Stimulated activated naive B cell treated with anti-CD40 and anti-IgM and Interleukin-4, amounts not matched to agents 10 μg/mL and 1 μg/mL and 100 μg/mL, for 72 hours (primary cell): ENCODE measurements at regions not wholly inside any gene's neighbourhood (a gene's known extent, or its start where the extent isn't known, plus 50 kb on each side); places are given as distances from the start of the nearest gene placed in this dataset.
A peak's percentile ranks its signal among the peaks of the same experiment; 100 is the strongest.
"Not testable (repeated sequence)": the region's sequence is repeated elsewhere in the genome, so short reads cannot be mapped to it uniquely, and the experiment has no call there.

Experiments used
- ATAC-seq, 2 donors: fragments of 150-1000 bp; cut with Tn5 transposase; replicated peaks; 2 replicates each; pipeline ENCODE4 v1.10.0; 2021; ENCODE audit warnings: moderate library complexity in 1 of 2
- DNase-seq: peaks from one replicate; pipeline ENCODE4 v3.0.0; 2021
- H3K27ac Mint-ChIP-seq: one replicate; pipeline ENCODE4 v1.8.0; 2022; ENCODE audit warnings: mild to moderate bottlenecking, mixed read lengths
- H3K27me3 Mint-ChIP-seq, 2 donors: one replicate each; pipeline ENCODE4 v1.8.0; 2022; ENCODE audit warnings: mixed read lengths in 2 of 2
- H3K36me3 Mint-ChIP-seq, 2 donors: one replicate each; pipeline ENCODE4 v1.8.0; 2022; ENCODE audit warnings: mixed read lengths in 2 of 2, mild to moderate bottlenecking in 1 of 2
- H3K4me1 Mint-ChIP-seq, 2 donors: one replicate each; pipeline ENCODE4 v1.8.0; 2022; ENCODE audit warnings: mixed read lengths in 2 of 2, mild to moderate bottlenecking in 1 of 2
- H3K4me3 Mint-ChIP-seq, 2 donors: one replicate each; pipeline ENCODE4 v1.8.0; 2022; ENCODE audit warnings: mild to moderate bottlenecking in 2 of 2, mixed read lengths in 2 of 2, moderate library complexity in 1 of 2
- H3K9me3 Mint-ChIP-seq, 2 donors: one replicate each; pipeline ENCODE4 v1.8.0; 2022; ENCODE audit warnings: mixed read lengths in 2 of 2, mild to moderate bottlenecking in 1 of 2

DNA sequence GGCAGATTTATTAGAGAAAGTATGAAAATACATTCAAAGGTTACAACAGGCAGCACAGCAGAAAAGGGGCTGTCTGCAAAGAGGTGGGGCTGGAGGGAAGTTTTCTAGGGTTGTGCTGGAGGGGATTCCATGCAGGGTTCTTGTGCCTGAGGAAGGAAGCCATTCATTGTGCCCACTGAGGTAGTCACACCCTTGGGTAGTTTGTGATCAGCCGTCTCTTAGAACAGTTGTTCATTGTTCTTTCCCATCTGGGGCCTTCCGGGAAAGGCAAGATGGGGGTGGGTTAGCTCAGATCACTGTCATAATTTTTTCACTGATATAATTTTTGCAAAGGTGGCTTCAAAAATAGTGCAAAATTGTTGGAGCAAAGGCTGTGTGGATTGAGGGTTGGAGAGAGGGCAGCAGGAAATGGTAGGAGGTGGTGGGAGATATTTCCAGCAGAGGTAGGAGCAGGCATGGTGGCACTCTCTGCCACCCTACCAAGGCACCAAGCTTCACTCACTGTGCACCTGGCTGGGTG is 80.5 kb upstream of the GPR6 start:
- Mint-ChIP-seq H3K4me1 (peaks cover 29 to 46% of the 10 kb centered on the region in 2 donors), H3K36me3 (peaks cover 14 to 21% of the 10 kb centered on the region in 2 donors), H3K4me3 (no peak overlapping the region), H3K27me3 (no peaks in the 10 kb centered on the region), H3K9me3 (peaks cover 5 to 15% of the 10 kb centered on the region in 2 donors), H3K27ac (peak overlapping the region; percentile 32)
- DNase-seq, result no peak
- no peak for ATAC-seq

DNA sequence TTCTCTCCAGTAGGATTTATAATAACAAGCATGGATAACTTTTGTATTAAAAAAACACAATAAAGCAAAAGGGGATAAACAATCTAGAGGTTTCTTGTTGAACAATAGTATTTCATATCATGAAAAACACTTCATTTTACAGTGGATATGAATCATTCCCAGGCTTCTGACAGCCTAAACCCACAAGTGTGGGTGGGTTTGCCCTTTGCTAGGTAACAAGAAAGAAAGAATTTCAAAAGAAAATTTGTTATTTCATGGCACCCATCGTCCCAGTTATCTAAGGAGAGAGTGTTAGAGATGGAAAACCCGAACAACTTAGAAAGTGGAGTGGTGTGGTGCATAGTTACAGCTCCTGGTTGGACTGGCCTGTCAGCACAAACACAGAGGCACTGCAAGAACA is 76.1 kb upstream of the GPR6 start:
- Mint-ChIP-seq H3K4me3 (no peak overlapping the region), H3K4me1 (peaks cover 7 to 9% of the 10 kb centered on the region in 2 donors), H3K27me3 (peaks cover 0 to 8% of the 10 kb centered on the region in 2 donors), H3K9me3 (no peaks in the 10 kb centered on the region), H3K36me3 (no peaks in the 10 kb centered on the region), H3K27ac (no peak overlapping the region)
- DNase-seq, result no peak
- no peak for ATAC-seq

DNA sequence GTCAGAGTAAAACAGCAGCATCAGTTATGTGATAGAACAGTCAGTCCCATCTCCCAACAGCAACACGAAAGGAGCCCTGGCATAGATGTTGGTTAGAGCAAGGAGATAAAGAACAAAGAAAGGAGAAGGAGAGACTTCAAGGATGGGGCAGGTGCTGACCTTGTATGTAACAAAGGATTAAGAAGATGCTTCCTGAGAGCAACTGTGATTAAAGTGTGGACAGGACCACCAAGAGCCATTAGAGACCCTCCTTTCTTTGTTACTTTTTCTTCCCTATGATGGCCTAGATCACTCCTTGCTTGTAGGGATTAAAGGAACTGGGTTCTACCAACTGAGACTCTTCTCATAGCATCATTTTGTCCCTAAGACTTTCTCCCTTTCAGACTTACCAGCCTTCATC is 75.2 kb upstream of the GPR6 start:
- no peak overlapping the region for H3K27ac Mint-ChIP-seq
- H3K9me3 Mint-ChIP-seq, result no peaks in the 10 kb centered on the region
- no peaks in the 10 kb centered on the region for H3K36me3 Mint-ChIP-seq
- H3K4me1 Mint-ChIP-seq, result peaks cover under 1 to 1% of the 10 kb centered on the region in 2 donors
- ATAC-seq, result no peak
- H3K4me3 Mint-ChIP-seq, result no peak overlapping the region
- DNase-seq, result no peak
- H3K27me3 Mint-ChIP-seq, result peaks cover 0 to 8% of the 10 kb centered on the region in 2 donors

DNA sequence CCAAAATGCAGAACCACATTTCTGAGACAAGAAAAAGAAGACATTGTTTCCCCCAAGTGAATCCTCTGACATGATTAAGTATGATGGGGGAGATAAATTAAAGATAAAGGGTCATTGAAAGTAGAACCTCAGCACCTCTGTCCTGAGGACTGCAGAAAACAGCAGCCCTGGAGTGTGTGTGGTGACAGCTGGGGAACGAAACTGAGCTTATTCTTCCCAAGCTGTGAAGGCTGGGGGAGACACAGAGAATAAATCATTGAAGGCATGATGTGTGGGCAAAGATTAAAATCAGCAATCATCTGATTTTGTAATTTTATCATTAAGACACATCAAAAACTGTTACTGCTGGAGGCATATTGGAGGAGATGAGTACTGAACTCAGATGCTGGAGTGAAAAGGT is 67.5 kb upstream of the GPR6 start:
- no peak overlapping the region for H3K4me3 Mint-ChIP-seq
- peaks cover 0 to 3% of the 10 kb centered on the region in 2 donors for H3K4me1 Mint-ChIP-seq
- ATAC-seq, result no peak

DNA sequence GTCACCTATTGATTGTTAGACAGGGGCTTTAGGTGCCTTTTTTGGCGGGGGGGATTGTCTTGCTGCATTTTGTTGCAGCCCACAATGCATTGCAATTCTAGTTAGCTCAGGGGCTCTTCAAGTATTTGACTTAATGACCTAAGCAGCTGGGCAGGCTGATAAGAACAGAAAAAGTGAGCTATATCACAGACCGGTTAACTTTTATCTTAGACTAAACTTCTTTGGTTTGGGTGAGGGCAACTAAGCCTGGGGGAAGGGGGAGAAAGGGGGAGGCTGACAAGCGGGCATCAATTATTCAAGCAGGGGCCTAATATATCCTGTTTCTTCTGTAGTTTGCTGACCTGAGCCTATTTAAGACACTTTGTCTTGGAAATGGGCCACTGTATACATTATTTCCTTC is 66.0 kb upstream of the GPR6 start:
- H3K4me3 Mint-ChIP-seq, result no peak overlapping the region
- peaks cover 0 to 3% of the 10 kb centered on the region in 2 donors for H3K9me3 Mint-ChIP-seq
- H3K27me3 Mint-ChIP-seq, result peaks cover 0 to 3% of the 10 kb centered on the region in 2 donors
- peaks cover 2 to 8% of the 10 kb centered on the region in 2 donors for H3K4me1 Mint-ChIP-seq
- DNase-seq (no peak), ATAC-seq (no peak)
- H3K36me3 Mint-ChIP-seq, result no peaks in the 10 kb centered on the region
- H3K27ac Mint-ChIP-seq, result no peak overlapping the region

More for the DNA sequence above, 67.5 kb upstream of the GPR6 start:
- Mint-ChIP-seq H3K36me3 (no peaks in the 10 kb centered on the region), H3K9me3 (peaks cover 0 to 1% of the 10 kb centered on the region in 2 donors), H3K27me3 (peaks cover 0 to 7% of the 10 kb centered on the region in 2 donors), H3K27ac (no peak overlapping the region)
- no peak for DNase-seq

DNA sequence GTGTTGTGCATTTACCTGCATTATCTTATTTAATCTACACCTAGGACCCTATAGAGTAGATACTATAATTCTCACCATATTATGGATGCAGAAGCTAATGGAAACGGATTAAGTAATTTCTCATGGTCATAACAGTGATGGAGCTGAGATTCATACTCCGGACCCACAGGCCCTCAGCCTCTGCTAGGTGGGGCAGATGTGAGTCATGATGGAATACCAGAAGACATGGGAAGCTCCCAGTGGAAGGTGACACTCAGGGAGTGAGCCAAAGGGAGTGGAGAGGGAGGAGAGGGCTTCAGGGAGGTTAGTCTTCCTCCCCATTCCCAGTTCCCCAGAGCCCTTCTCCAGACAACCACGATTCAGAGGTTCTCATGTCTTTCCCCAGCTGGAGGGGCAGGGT is 65.2 kb upstream of the GPR6 start:
- no peak overlapping the region for H3K4me3 Mint-ChIP-seq
- no peak overlapping the region for H3K27ac Mint-ChIP-seq
- peaks cover 2 to 8% of the 10 kb centered on the region in 2 donors for H3K4me1 Mint-ChIP-seq
- peaks cover 0 to 3% of the 10 kb centered on the region in 2 donors for H3K27me3 Mint-ChIP-seq
- H3K9me3 Mint-ChIP-seq, result peaks cover 0 to 3% of the 10 kb centered on the region in 2 donors
- H3K36me3 Mint-ChIP-seq, result no peaks in the 10 kb centered on the region
- ATAC-seq (no peak), DNase-seq (no peak)

DNA sequence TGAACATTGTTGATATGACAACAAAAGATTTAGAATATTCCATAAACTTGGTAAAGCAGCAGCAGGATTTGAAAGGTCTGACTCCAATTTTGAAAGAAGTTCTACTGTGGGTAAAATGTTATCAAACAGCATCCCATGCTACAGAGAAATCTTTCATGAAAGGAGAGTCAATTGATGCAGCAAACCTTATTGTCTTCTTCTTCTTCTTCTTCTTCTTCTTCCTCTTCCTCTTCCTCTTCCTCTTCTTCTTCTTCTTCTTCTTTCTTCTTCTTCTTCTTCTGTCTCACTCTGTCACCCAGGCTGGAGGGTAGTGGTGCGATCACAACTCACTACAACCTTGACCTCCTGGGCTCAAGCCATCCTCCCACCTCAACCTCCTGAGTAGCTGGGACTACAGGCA is 62.4 kb upstream of the GPR6 start:
- not testable (repeated sequence) for ATAC-seq, DNase-seq, H3K4me3 Mint-ChIP-seq, H3K4me1 Mint-ChIP-seq, H3K27me3 Mint-ChIP-seq, H3K36me3 Mint-ChIP-seq, H3K9me3 Mint-ChIP-seq, H3K27ac Mint-ChIP-seq

DNA sequence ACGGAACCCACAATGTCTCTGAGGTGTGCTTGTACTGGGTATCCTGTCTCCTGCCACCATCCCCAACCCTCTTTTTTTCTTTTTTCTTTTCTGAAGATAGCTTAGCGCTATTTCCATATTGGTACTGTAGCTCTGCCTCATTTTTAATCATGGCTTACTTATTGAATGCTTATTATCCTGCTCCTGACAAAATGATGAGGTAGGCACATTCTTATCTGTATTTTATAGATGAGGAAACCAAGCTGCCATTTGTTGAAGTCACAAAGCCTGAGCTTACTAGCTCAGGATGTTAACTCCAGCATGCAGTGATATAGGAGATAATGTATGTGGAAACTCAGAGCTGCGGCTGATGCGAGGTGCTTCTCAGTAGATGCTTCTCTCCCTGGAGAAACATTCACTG is 61.4 kb upstream of the GPR6 start:
- peaks cover 2 to 8% of the 10 kb centered on the region in 2 donors for H3K4me1 Mint-ChIP-seq
- no peak overlapping the region for H3K4me3 Mint-ChIP-seq
- ATAC-seq (no peak), DNase-seq (no peak)
- H3K36me3 Mint-ChIP-seq, result no peaks in the 10 kb centered on the region
- H3K9me3 Mint-ChIP-seq, result peaks cover 0 to 4% of the 10 kb centered on the region in 2 donors
- peaks cover 0 to 6% of the 10 kb centered on the region in 2 donors for H3K27me3 Mint-ChIP-seq
- H3K27ac Mint-ChIP-seq, result no peak overlapping the region

DNA sequence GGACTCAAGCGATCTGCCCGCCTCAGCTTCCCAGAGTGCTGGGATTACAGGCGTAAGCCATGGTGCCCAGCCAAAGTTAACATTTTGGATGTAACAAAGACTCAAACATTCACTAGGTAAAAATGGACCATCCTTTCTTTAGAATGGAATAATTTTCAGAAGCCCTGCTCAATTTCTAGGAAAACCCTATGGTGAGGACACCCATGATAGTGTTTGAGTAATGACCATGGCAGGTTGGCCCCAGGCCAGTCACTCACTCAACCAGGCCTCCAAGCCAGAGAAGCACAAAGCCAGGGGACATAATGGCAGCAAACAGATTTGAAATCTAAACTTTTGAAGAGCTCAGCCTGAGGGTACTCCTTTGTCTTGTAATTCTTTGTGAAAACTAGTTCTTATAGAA is 59.9 kb upstream of the GPR6 start:
- Mint-ChIP-seq H3K4me3 (no peak overlapping the region), H3K4me1 (peaks cover 2 to 8% of the 10 kb centered on the region in 2 donors), H3K27me3 (peaks cover 0 to 6% of the 10 kb centered on the region in 2 donors), H3K36me3 (no peaks in the 10 kb centered on the region), H3K27ac (no peak overlapping the region), H3K9me3 (peaks cover 0 to 4% of the 10 kb centered on the region in 2 donors)
- no peak for ATAC-seq
- DNase-seq, result no peak

DNA sequence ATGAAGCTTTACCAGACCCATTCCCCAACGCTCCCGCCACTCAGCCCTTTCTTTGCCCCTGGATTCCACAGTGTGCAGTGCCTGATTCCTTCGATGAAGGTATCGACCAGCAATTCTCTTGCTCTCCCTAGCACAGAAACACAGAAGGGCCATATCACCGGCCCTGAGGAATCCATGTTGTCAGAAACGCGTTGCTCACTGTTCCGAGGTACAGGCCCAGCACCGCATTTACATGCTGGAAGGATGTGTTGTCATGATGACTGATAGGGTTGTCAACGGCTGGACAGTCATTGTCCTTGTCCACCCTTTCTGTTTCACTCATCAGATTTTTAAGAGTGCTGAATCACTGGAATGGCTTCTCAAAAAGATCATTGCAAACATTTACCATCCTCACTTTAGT is 57.2 kb upstream of the GPR6 start:
- peaks cover 0 to 3% of the 10 kb centered on the region in 2 donors for H3K9me3 Mint-ChIP-seq
- no peak for DNase-seq
- H3K36me3 Mint-ChIP-seq, result no peaks in the 10 kb centered on the region
- peaks cover under 1 to 2% of the 10 kb centered on the region in 2 donors for H3K4me1 Mint-ChIP-seq
- no peak overlapping the region for H3K27ac Mint-ChIP-seq
- ATAC-seq, result no peak
- peaks cover 0 to 9% of the 10 kb centered on the region in 2 donors for H3K27me3 Mint-ChIP-seq
- no peak overlapping the region for H3K4me3 Mint-ChIP-seq

DNA sequence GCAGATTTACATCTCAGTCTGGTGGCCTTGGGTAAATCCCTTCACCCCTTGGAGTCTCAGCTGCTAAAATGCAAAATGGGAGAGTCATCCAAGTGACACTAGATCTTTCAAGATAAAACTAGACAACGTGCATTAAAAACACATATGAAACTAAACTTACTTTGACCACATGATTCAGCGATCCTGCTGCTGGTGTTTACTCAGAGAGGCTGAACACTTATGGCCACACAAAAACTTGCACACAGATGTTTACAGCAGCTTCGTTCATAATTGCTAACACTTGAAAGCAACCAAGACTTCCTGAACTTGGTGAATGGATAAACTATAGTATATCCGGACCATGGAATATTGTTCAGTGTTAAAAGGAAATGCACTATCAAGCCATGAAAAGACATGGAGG is 55.3 kb upstream of the GPR6 start:
- Mint-ChIP-seq H3K9me3 (peaks cover 0 to 3% of the 10 kb centered on the region in 2 donors), H3K4me1 (no peaks in the 10 kb centered on the region), H3K27ac (no peak overlapping the region), H3K4me3 (no peak overlapping the region), H3K36me3 (no peaks in the 10 kb centered on the region), H3K27me3 (peaks cover 0 to 9% of the 10 kb centered on the region in 2 donors)
- ATAC-seq, result no peak
- DNase-seq, result no peak

DNA sequence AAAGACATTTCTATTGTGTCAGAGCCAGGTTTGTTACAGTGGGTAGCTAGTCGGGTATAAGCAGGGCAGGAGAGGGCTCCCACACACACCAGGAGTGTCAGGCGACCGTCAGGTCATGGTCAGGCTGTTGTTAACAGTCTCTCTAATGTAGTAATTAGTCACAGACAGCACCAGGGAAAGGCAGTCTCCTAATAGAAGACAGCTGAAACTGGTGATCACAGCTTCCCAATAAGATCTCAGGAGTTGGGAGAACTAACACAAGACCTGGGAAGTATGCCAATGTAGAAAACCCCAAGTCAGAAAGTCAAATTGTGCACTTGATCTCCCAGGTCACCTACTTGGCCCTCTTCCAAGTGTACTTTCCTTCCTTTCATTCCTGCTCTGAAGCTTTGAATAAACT is 53.0 kb upstream of the GPR6 start:
- peaks cover 0 to 4% of the 10 kb centered on the region in 2 donors for H3K4me1 Mint-ChIP-seq
- DNase-seq (no peak), ATAC-seq (no peak)
- peaks cover 0 to 3% of the 10 kb centered on the region in 2 donors for H3K9me3 Mint-ChIP-seq
- no peak overlapping the region for H3K4me3 Mint-ChIP-seq
- H3K36me3 Mint-ChIP-seq, result no peaks in the 10 kb centered on the region
- H3K27ac Mint-ChIP-seq, result no peak overlapping the region
- peaks cover 0 to 9% of the 10 kb centered on the region in 2 donors for H3K27me3 Mint-ChIP-seq

DNA sequence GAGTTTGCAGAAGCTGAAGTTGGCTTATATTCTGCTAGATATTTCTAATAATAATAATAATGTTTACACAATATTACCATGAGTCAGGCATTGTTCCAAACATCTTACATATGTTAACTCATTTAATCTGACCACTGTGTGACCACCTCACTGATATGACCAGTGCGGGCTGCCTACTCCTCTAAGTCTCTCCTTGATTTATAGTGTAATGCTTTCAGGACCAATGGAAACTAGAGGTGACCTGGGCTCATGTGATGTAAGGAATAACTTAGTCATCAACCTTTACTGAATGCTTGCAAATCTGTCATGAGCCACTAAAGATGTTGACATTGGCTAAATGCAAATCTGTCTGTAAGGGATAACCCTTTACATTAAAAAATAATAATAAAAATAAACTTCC is 51.1 kb upstream of the GPR6 start:
- DNase-seq (no peak), ATAC-seq (no peak)
- no peak overlapping the region for H3K27ac Mint-ChIP-seq
- H3K4me3 Mint-ChIP-seq, result no peak overlapping the region
- H3K4me1 Mint-ChIP-seq, result peaks cover 7 to 24% of the 10 kb centered on the region in 2 donors
- H3K27me3 Mint-ChIP-seq, result peaks cover 0 to 4% of the 10 kb centered on the region in 2 donors
- peaks cover 2 to 4% of the 10 kb centered on the region in 2 donors for H3K9me3 Mint-ChIP-seq
- H3K36me3 Mint-ChIP-seq, result no peaks in the 10 kb centered on the region
